ENCODE measurements at regions not wholly inside any gene's neighbourhood (a gene's known extent, or its start where the extent isn't known, plus 50 kb on each side); places are given as distances from the start of the nearest gene placed in this dataset.
A peak's percentile ranks its signal among the peaks of the same experiment; 100 is the strongest.

- H3K27ac ChIP-seq, result no peak overlapping the region
- no peak for ATAC-seq (replicated peaks in 6 of 8)
- no peaks in the 10 kb centered on the region for H3K4me1 ChIP-seq (replicated peaks in 1 of 2)
- in situ Hi-C loops (cut with MboI; ENCODE audit: low pct_unique_long_range_greater_than_20kb in 2 of 9, low sequenced_read_pairs in 9 of 9, unreplicated experiment in 9 of 9), result no loop called here
- H3K4me3 ChIP-seq, result no peak overlapping the region
- 21 to 97% (median 65%) methylated on average over 1 to 3 of the region's 3 CpGs; no CpG with 5 or more reads in 2 of the 10 experiments for WGBS, 10 experiments
Observed at GRCh38 chr21:26385721-26386120, 187.4 kb downstream of the CYYR1 start.

- ATAC-seq (replicated peaks in 6 of 8), result peak in 1 of 8 experiments; percentile 43
- Histone ChIP-seq H3K4me3 (no peak overlapping the region), H3K27ac (no peak overlapping the region), H3K4me1 (replicated peaks in 1 of 2) (no peaks in the 10 kb centered on the region)
- in situ Hi-C loops (cut with MboI; ENCODE audit: low pct_unique_long_range_greater_than_20kb in 2 of 9, low sequenced_read_pairs in 9 of 9, unreplicated experiment in 9 of 9), result no loop called here
Observed at GRCh38 chr21:26379561-26379960, 193.5 kb downstream of the CYYR1 start.

GRCh38 chr21:26377111-26377694, 195.9 kb downstream of the CYYR1 start:
- H3K4me1 ChIP-seq (replicated peaks in 1 of 2), result no peaks in the 10 kb centered on the region
- no peak for ATAC-seq (replicated peaks in 6 of 8)
- H3K27ac ChIP-seq, result no peak overlapping the region
- no peak overlapping the region for H3K4me3 ChIP-seq
- in situ Hi-C loops (cut with MboI; ENCODE audit: low pct_unique_long_range_greater_than_20kb in 2 of 9, low sequenced_read_pairs in 9 of 9, unreplicated experiment in 9 of 9), result no loop called here
- 72 to 100% (median 89%) methylated on average over 1 to 2 of the region's 2 CpGs; no CpG with 5 or more reads in 3 of the 10 experiments for WGBS, 10 experiments

DNA sequence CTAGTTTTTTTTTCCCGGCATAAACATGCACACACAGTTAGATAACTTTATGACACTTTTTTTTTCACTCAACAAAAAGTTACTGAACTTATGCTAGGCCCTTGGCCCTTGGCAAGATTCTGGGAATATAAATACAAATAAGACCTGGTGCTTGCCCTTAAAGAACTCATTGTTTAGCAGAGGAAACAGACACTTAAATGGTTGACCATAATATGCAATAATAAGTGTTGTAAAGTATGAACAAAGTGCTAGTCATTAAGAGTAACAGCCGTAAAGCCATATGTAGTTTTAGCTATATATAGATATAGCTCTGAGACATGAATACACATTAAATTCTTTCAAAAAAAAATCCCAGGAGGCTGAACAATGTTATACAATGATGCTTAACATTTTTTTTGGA, 198.3 kb downstream of the CYYR1 start:
- 33 to 100% (median 69%) methylated on average over 1 to 2 of the region's 2 CpGs; no CpG with 5 or more reads in 2 of the 10 experiments for WGBS, 10 experiments
- H3K27ac ChIP-seq, result no peak overlapping the region
- no peak for ATAC-seq (replicated peaks in 6 of 8)
- no peaks in the 10 kb centered on the region for H3K4me1 ChIP-seq (replicated peaks in 1 of 2)
- in situ Hi-C loops (cut with MboI; ENCODE audit: low pct_unique_long_range_greater_than_20kb in 2 of 9, low sequenced_read_pairs in 9 of 9, unreplicated experiment in 9 of 9), result no loop called here
- H3K4me3 ChIP-seq, result no peak overlapping the region

- 49 to 100% (median 68%) methylated on average over 1 to 3 of the region's 3 CpGs for WGBS, 10 experiments
- no peak for ATAC-seq (replicated peaks in 6 of 8)
- Histone ChIP-seq H3K4me1 (replicated peaks in 1 of 2) (no peaks in the 10 kb centered on the region), H3K4me3 (no peak overlapping the region), H3K27ac (no peak overlapping the region)
- in situ Hi-C loops (cut with MboI; ENCODE audit: low pct_unique_long_range_greater_than_20kb in 2 of 9, low sequenced_read_pairs in 9 of 9, unreplicated experiment in 9 of 9), result no loop called here
Observed at GRCh38 chr21:26368591-26369320, 198.2 kb upstream of the APP start.

DNA sequence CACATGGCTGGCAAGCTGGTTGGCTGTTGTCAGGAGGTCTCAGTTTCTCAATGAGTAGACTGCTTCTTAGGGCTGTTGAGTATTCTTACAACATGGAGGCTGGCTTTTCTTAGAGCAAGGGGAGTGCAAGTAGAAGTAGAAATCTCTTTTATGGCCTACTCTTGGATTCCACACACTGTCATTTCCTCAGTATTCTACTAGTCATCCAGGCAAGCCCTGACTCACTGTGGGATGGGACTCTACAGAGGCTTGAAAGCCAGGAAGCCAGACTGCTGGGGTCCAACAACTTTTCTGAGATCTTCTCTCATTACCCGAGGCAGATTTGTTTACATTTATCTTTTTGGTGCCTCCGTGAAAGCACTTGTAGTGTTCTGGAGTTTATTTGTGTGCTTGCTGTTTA, 196.2 kb upstream of the APP start:
- ATAC-seq (replicated peaks in 6 of 8), result no peak
- no peak overlapping the region for H3K4me3 ChIP-seq
- in situ Hi-C loops (cut with MboI; ENCODE audit: low pct_unique_long_range_greater_than_20kb in 2 of 9, low sequenced_read_pairs in 9 of 9, unreplicated experiment in 9 of 9), result no loop called here
- H3K27ac ChIP-seq, result no peak overlapping the region
- 0 to 100% (median 55%) methylated on average over 1 to 2 of the region's 2 CpGs; no CpG with 5 or more reads in 2 of the 10 experiments for WGBS, 10 experiments
- H3K4me1 ChIP-seq (replicated peaks in 1 of 2), result no peaks in the 10 kb centered on the region

GRCh38 chr21:26365849-26366248, 195.3 kb upstream of the APP start:
- Histone ChIP-seq H3K4me1 (replicated peaks in 1 of 2) (no peaks in the 10 kb centered on the region), H3K4me3 (no peak overlapping the region), H3K27ac (no peak overlapping the region)
- in situ Hi-C loops (cut with MboI; ENCODE audit: low pct_unique_long_range_greater_than_20kb in 2 of 9, low sequenced_read_pairs in 9 of 9, unreplicated experiment in 9 of 9), result no loop called here
- ATAC-seq (replicated peaks in 6 of 8), result no peak
- WGBS, 10 experiments, result 50 to 90% (median 64%) methylated on average over 1 to 3 of the region's 3 CpGs; no CpG with 5 or more reads in 2 of the 10 experiments

DNA sequence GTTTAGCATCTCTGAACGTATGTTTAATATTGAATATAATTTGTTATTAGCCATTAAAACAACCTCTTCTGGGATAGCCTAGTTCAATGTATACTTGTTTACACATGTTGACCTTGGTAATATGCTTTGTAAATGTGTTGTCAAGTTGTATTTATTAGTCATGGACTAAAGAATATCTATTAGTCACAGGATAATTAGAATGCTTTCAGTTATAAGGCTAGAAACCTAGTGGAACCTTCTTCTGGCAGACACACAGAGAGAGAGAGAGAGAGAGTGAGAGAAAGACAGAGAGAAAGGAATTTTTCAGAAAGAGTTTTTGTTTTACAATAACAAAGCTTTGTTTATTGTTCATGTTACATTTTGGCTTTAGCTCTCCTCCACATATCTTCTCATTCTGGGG, 181.1 kb upstream of the APP start:
- no peak overlapping the region for H3K4me3 ChIP-seq
- no peak overlapping the region for H3K27ac ChIP-seq
- in situ Hi-C loops (cut with MboI; ENCODE audit: low pct_unique_long_range_greater_than_20kb in 2 of 9, low sequenced_read_pairs in 9 of 9, unreplicated experiment in 9 of 9), result no loop called here

GRCh38 chr21:26332867-26333266, 162.3 kb upstream of the APP start:
- H3K27ac ChIP-seq, result no peak overlapping the region
- in situ Hi-C loops (cut with MboI; ENCODE audit: low pct_unique_long_range_greater_than_20kb in 2 of 9, low sequenced_read_pairs in 9 of 9, unreplicated experiment in 9 of 9), result no loop called here
- peak in 2 of 8 experiments; percentile 70 to 74 for ATAC-seq (replicated peaks in 6 of 8)
- no peaks in the 10 kb centered on the region for H3K4me1 ChIP-seq (replicated peaks in 1 of 2)
- H3K4me3 ChIP-seq, result no peak overlapping the region
- WGBS, 10 experiments, result 80 to 100% (median 86%) methylated on average over 1 to 2 of the region's 4 CpGs; no CpG with 5 or more reads in 5 of the 10 experiments

More for the DNA sequence above, 181.1 kb upstream of the APP start:
- ATAC-seq (replicated peaks in 6 of 8), result peak in 2 of 8 experiments; percentile 75 to 78
- 0 to 33% (median 0%) methylated on average over 1 of the region's 1 CpG for WGBS, 10 experiments
- H3K4me1 ChIP-seq (replicated peaks in 1 of 2), result no peaks in the 10 kb centered on the region

- peak in 2 of 8 experiments; percentile 67 to 89 for ATAC-seq (replicated peaks in 6 of 8)
- Histone ChIP-seq H3K4me3 (no peak overlapping the region), H3K4me1 (replicated peaks in 1 of 2) (no peaks in the 10 kb centered on the region), H3K27ac (no peak overlapping the region)
- in situ Hi-C loops (cut with MboI; ENCODE audit: low pct_unique_long_range_greater_than_20kb in 2 of 9, low sequenced_read_pairs in 9 of 9, unreplicated experiment in 9 of 9), result no loop called here
- 0 to 60% (median 35%) methylated on average over 1 of the region's 1 CpG; no CpG with 5 or more reads in 4 of the 10 experiments for WGBS, 10 experiments
Observed at GRCh38 chr21:26331205-26331980, 160.8 kb upstream of the APP start.

- no peak for ATAC-seq (replicated peaks in 6 of 8)
- WGBS, 10 experiments, result 0 to 82% (median 62%) methylated on average over 1 to 3 of the region's 3 CpGs; no CpG with 5 or more reads in 1 of the 10 experiments
- Histone ChIP-seq H3K27ac (no peak overlapping the region), H3K4me3 (no peak overlapping the region), H3K4me1 (replicated peaks in 1 of 2) (no peaks in the 10 kb centered on the region)
- in situ Hi-C loops (cut with MboI; ENCODE audit: low pct_unique_long_range_greater_than_20kb in 2 of 9, low sequenced_read_pairs in 9 of 9, unreplicated experiment in 9 of 9), result no loop called here
Observed at GRCh38 chr21:26320596-26320995, 150.0 kb upstream of the APP start.

GRCh38 chr21:26307640-26308039, 137.1 kb upstream of the APP start:
- in situ Hi-C loops (cut with MboI; ENCODE audit: low pct_unique_long_range_greater_than_20kb in 2 of 9, low sequenced_read_pairs in 9 of 9, unreplicated experiment in 9 of 9), result no loop called here
- WGBS, 10 experiments, result 0 to 96% (median 79%) methylated on average over 2 of the region's 2 CpGs; no CpG with 5 or more reads in 1 of the 10 experiments
- H3K4me3 ChIP-seq, result no peak overlapping the region
- no peak overlapping the region for H3K27ac ChIP-seq
- no peaks in the 10 kb centered on the region for H3K4me1 ChIP-seq (replicated peaks in 1 of 2)
- ATAC-seq (replicated peaks in 6 of 8), result no peak

GRCh38 chr21:26297851-26298250, 127.3 kb upstream of the APP start:
- no peak overlapping the region for H3K4me3 ChIP-seq
- in situ Hi-C loops (cut with MboI; ENCODE audit: low pct_unique_long_range_greater_than_20kb in 2 of 9, low sequenced_read_pairs in 9 of 9, unreplicated experiment in 9 of 9), result no loop called here
- no peak overlapping the region for H3K27ac ChIP-seq
- no peaks in the 10 kb centered on the region for H3K4me1 ChIP-seq (replicated peaks in 1 of 2)
- no peak for ATAC-seq (replicated peaks in 6 of 8)
